Activated CD4-positive, alpha-beta T cell treated with anti-CD3 and anti-CD28 coated beads, Interleukin-10, Interleukin-2, amounts not matched to agents 100 ng/mL and 50 ng/mL, durations not matched to agents 16 hours and 8 hours (primary cell): ENCODE measurements at regions not wholly inside any gene's neighbourhood (a gene's known extent, or its start where the extent isn't known, plus 50 kb on each side); places are given as distances from the start of the nearest gene placed in this dataset.
A peak's percentile ranks its signal among the peaks of the same experiment; 100 is the strongest.

ENCODE experiments used
- DNase-seq: peaks from one replicate; pipeline ENCODE4 v3.0.0-alpha.2; 2020

DNA sequence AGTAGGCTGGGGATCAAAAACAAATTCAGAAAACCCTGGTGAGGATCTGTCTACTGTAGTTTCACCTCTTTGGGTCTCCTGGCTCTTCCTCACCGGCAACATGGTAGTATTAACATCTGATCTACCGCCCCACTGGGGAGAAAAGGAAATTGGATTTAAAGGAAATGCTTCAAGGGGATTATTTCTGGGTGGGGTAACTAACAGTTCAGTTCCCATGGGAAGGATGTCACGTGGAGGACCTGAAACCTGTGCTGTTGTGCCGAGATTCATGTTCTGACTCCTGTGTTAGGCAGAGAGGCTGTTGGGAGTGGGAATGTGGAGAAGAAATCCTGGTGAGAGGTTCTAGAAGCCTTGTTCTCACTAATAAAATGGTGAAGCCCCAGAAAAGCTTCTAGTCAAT is 254.4 kb downstream of the BCOR start:
- DNase-seq = no peak

DNA sequence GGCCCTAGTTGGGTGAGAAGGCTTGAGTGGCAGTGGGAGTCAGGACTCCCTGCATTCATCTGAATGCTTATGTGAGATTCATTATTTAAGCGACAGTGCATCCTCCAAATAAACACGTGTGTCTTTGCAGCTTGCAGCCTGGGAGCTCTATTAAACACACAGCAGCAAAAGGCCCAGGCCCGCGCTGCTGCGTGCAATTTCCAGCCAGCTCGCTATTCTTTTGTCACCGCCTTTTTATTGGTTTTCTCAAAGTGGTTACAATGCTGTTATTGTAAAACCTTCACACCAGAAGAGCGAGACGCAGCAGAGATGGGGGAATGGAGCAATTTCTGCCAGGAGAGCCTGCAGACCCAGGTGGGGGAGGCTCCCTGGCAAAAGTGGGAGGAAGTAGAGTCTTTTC is 252.5 kb downstream of the BCOR start:
- DNase-seq = no peak

DNA sequence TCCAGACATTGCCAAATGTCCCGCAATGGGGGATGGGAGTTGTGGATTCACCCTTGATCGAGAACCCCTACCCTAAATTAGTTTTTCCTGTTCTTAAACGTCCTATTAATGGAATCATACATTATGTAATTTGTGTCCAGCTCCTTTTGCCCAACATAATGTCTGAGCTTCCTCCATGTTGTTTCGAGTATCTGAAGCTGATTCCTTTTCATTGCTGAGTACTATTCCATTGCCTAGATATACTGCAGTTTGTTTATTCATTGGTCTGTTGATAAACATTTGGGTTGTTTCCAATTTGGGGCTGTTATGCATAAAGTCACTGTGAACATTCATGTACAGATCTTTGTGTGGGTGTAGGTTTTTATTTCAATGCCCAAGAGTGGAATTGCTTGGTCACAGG is 251.3 kb downstream of the BCOR start:
- no peak for DNase-seq

DNA sequence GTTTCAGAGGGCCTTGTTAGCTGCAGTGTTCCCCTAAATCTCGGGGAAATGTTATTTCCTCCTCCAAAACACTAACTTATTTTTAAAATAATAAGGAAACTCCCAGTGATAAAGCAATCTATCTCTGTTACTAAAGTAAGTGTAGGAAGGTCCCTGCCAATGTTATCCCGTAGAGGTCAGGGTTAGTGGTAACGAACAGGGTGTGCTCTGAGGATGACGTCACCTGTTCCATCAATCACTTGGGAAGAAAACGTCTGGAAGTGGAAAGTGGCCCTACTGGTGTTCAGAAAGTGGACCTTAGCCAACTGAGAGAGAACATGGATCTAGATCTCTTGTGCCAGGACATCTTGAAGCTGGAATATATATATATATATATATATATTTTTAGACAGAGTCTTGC is 249.5 kb downstream of the BCOR start:
- no peak for DNase-seq

DNA sequence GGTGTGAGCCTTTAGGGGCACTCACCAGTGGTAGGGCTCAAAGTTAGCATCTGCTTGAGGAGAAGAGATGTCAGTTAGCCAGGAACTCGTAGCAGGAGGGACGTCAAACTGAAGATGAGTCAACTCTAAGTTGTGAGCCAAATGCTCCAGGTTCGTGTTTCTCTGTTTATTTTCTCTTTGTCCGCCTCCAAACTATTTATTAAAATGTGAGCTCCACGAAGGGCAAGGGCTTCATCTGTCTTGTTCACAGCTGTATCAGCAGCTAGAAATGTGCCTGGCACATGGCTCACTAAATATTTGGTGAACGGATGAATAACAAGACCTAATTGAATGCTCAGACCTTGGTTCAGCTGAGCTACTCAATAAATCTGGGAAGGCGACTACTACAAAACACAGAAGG is 248.9 kb downstream of the BCOR start:
- DNase-seq = no peak

DNA sequence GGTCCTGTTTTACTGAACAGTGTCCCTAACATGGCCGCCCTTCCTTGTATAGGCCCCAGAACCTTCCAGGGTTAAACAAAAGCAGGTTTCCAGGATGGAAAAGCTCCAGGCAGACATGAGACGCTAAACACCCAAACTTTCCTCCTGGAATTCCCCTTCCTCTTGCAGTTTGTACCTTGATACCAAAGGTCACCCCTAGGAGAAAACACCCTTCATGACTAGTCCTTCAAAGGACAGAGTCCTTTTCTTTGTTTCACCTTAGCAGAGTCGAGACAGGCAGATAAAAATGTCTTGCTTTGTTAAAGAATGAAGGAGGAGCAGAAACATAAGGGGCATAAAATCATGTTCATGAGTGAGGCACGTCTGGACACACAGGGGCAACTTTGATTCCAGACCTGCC is 247.5 kb downstream of the BCOR start:
- no peak for DNase-seq

DNA sequence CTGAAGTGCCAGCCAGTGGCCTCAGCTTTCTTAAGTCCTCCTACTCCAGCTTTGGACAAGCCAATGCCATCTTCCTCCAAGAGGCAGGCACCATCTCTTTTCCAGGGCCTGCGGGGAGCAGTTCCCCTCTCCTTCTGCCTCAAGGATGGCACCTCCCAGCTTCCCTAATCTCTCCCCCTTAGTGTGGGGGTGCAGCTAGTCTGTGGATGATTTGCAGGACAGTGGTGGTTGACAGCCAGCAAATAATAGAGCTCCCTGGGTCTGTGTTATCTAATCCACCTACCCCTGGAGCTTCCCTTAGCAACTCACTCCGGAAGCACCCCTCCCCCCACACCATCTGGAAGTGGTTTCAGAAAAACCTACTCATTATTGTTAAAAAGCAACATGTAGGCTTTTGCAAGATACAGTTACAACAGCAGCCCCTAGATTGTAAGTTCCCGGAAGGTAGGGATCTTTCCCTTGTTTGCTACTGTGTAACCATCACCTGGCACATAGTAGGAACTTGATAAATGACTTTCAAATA is 247.1 kb downstream of the BCOR start:
- peak; percentile 62 for DNase-seq

DNA sequence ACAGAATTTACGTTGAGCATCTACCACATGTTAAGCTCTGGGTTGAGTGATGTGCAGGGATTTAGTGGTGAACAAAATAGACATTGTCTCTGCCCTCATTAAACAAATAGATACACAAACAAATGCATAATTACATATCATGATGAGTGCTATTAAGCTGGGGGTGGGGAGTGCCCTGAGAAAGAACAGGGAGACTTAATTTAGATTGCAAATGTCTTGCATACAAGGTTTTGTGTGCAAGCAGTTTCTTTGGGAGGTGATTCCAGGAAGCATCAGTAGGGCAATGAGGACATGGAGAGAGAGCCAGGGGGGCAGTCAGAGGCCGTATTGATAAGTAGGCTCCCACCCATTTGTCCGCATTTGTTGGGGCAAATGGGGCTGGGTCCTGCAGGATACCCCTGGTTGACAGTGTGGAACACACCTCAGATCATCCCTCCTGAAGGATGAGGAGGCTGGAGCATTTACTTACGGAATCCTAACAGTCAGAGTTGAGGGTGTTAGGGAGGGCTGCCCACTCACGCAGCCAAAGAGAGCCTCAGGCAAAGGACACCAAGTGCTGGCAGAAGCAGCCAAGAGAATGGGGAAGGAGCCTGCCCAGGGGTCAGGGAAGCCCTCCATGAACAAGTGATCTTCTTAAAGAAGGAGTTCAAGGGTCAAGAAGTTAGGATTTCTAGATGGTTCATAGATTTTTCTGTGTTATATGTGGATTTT is 245.9 kb downstream of the BCOR start:
- DNase-seq = no peak

DNA sequence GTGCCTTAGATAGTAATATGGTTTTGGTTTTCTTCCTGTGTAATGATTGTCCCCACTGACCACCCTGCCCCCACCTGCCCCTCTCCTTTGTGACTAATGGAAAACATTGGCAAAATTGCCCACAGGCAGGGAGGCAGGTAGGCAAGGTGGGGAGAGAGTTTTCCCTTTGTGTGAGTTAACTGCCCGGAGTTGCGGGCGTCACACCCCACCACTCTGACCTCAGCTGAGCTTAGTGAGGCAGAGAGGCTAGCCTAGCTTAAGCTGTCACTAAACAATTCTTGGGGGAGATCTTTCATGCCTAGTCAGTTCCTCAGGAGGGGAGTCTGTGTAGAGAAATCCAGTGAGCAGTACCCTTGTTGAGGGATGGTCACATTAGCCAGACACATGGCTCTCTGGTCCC is 245.3 kb downstream of the BCOR start:
- no peak for DNase-seq

DNA sequence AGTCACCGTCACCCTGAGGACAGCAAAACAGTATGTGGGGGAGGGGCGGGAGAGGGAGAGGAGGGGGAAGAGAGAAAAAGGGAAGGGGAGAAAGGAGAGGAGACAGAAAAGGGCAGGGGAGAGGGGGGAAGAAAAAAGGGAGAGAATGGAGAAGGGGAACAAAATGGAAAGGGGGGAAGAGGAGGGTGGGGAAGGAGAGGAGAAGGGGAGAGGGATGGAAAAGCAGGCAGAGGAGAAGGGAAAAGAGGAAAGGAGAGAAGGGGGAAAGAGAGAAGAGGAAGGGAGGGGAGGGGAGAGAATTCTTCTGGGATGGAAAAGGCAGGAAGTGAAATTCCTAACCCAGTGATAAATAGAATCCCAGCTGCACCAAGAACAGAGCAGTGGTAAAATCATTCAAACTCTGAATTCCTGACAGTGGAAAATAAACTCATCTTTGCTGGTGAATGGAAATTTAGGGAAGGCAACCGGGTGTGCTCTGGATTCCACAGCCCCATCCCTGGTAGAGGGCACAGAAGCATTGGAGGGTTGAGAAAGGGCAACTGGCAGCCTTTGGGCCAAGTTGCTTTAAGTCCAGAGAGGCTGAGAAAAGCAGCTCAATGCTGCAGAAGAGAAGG is 244.2 kb downstream of the BCOR start:
- no peak for DNase-seq

DNA sequence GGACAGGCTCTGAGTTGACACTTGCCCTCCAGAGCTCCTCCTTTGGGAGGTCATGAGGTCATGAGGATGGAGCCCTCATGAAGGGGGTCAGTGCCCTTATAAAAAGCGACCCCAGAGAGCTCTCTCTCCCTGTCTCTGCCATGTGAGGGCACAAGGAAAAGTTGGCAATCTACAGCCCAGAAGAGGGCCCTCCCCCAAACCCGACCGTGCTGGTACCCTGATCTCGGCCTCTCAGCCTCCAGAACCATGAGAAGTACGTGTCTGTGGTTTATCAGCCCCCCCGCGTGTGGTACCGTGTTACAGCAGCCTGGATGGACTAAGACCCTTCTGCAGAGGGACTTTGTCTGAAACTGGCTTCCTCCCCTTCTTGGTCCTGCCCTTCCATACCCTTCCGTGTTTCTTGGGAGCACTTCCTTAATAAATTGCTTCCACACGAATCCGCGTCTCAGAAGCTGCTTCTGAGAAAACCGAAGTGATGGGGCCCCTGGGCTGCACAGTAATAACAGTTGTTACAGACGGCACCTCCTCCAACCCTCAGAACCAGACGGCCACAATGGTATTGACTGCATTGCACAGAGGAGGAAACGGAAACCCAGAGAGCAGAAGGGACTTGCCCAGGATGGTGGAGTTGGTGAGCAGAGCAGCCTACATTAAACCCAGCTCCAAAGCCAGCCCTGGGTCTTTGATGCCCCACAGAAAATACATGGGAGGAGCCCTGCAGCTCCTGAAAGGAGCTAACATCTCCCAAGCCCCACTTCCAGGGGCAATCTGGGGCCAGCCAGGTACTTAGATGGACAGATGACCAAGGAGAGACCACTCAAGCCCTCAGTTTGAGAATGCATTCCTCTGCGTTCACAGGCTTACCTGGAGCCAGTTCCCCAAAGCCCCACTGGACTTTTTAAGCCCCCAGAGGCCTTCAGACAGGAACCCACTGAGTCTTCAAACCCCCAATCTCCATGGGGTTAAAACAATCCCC is 242.7 kb downstream of the BCOR start:
- peak; percentile 96 for DNase-seq

DNA sequence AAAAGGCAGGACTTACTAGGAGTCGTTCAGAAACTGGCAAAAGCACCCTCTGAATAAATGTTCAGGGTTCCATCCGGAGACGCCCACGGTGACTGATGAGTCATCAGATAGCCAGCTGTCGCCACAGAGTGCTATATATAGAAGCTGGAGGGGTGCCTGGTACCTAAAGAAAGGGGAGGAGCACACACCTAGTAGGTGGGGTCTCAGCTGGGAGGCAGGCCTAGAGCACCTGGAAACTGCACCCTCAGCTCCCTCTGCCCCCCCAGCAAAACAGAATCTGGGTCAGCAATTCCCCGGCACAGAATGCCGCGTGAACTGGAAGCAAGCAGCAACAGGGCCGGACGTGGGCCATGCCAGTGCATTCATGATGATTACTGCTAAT is 242.0 kb downstream of the BCOR start:
- DNase-seq = peak; percentile 94

DNA sequence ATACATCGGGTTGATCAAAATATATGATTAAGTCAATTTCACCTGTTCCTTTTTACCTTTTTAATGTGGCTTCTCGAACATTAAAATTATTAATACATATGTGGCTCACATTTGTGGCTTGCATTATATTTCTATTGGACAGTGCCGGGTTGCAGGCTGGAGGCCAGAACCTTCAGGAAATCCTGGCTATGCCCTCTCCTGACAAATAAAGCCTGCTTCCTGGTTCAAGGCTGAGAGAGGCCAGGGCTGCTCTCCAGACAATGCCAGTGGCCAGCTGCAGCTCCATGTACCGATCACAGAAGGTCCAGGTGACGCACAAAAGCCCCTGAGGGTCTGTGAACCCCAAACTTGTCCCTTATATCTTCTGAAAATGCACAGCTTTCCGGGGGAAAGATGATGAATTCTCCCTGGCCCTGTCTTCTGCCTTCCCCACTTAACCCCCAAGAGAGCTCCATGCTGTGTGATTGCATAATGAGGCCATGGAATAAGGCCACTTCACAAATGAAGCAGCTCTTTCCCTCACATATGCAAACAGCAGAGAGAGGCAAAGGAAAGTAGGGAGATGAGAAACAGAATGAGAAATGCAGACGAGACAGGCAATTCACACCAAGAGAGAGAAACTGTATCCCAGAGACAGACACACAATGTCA is 241.2 kb downstream of the BCOR start:
- no peak for DNase-seq

DNA sequence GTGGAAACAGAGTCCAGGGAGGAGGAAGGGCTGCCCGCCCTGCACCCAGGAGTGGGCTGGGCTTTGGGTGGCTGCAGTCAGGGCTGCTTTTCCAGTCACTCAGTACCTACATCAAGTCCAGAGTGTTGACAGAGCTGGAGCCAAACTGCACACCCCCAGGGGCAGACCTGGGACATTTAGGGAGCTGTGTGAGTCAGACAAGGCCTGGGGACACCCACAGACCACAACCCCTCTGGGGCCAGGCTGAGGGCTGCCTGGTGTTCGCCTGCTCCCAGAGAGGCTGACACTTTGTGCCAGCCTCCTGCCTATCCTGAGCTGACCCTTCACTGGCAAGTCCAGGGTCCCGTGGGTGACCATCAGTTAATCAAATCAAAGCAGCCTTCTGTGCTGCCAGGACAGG is 240.0 kb downstream of the BCOR start:
- DNase-seq = peak; percentile 82

DNA sequence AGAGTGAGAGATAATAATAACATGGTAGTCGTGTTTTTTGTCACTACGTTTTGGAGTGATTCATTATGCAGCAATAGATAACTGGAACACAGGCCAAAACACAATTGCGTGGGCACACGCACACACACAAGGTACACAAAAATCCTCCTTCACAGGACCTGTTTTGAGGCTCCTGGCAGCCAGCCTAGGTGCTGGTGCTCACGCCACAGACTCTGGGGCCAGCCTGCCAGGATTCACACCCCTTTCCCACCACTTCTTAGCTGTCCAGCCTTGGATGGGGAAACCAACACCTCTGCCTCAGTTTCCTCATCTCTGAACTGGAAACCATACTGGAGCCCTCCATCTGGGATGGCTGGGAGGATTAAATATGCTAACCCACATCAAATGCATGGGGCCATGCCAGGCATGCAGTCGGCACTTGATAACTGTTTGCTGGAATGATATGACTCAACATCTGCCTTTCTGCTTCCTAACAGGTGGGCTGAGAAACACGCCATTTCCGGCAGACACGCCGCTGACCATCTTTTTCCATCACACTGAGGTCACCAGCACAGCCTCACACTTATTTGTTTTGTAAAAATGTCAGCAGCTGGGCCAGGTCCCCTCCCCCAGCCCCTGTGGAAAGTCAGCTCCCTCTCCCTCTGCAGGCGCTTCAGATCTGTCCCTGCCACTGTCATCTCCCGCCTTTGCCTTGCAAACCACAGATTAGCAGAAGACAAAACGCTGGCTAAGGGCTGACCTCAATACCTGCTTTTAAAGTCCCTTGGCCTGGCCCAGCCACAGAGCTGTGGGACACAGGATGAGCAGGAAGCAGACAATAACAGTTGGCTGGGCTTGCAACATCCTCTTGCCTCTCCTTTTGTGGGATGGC is 237.5 kb downstream of the BCOR start:
- DNase-seq = peak; percentile 98

DNA sequence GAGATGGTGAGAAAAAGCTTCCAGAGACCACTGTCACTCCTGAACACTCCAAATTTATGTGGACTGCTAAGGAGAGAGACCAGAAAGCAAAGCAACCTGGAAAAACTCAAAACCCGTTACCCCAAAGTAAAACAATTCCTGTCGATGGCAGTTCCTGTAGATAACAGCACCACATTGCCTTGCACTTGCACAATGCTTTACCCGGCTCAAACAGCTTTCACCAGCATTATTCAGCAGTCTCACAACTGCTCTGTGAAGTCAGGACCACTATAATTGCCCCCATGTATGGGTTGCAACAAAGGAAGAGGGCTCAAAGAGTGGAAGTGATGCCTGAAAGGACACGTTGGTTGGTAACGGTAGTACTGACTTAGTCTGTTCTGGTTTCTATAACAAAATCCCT is 234.8 kb downstream of the BCOR start:
- DNase-seq = no peak

DNA sequence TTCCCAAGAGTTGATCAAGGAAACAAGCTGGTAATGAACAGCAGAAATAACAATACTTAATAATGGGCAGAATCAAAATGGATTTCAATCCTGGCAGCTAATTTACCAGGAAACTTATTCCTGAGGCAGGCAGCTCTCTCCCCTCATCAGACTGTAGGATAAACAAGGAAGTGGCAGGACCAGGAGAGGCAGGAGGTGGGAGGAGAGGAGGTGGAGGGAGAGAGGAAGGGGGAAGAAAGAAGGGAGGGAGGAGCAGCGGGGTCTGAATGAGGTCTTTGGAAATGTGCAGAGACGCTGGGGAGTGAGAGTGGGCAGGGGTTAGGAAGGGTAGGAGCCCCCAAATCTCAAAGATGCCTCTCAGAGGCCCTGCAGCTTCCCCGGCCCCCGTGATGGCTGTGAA is 231.5 kb downstream of the BCOR start:
- no peak for DNase-seq

DNA sequence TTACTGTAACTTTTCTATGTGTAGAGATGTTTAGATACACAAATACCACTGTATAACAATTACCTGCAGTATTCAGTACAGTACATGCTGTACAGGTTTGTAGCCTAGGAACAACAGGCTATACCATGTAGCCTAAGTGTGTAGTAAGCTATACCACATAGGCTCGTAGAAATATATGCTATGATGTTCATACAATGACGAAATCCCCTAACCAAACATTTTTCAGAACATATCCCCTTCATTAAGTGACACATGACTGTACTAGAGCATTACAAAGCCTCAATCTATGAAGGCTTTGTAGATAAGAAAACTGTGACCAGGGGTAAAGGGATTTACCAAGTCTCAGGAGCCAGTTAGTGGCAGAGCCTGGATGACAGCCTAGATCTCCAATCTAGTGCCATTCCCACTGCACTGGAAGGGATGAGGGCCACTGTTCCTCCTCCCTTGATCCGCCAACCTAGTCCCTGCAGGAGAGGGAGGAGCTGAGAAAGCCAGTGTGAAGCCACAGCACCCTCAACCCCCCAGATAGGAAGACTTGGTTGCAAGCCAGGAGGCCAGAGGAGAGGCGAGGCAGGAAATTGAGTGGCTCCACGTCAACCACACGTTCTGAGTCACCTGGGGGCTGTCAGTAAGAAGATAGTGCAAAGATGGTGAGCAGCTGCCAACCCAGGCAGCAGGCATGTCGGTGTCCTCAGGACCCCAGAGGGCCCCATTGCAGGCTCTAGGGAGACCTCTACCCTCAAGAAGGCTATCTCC is 227.7 kb downstream of the BCOR start:
- DNase-seq = peak; percentile 96

DNA sequence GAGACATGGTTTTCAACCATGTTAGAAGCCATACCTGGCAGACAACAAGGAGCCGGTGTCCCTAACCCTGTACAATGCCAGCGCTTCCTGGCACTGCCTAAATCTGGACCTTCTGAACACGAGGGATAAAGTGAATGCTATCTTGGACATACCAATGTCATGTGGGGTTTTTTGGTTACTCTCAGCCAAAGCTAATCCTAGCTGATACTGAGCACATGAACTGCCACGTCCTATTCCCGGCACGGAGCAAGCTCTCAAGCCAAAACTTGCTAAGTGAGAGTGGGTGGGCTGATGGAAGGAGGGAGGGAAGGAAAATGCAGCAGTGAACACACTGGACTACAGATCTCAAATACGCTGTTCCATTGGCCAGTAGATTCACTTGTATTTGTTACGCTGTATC is 226.1 kb downstream of the BCOR start:
- DNase-seq = no peak

DNA sequence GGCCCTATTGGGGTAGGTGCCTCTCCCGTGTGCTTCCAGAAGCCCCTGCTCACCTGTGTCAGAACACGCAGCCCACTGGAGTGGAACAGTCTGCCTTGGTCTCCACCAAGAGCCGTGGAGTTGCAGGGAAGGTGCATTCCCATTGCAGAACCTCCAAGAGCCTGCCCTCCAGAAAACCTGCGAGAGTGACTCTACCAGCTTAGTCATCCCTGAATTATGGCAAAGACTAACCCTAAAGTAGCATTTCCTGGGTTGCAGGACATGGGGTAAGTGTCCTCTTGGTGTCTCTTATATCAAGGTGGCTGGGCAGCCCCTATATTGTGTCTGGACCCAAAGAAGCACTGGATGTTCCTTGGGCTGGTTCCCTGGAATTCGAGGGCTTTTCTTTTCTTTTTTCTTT is 224.6 kb downstream of the BCOR start:
- peak; percentile 61 for DNase-seq

DNA sequence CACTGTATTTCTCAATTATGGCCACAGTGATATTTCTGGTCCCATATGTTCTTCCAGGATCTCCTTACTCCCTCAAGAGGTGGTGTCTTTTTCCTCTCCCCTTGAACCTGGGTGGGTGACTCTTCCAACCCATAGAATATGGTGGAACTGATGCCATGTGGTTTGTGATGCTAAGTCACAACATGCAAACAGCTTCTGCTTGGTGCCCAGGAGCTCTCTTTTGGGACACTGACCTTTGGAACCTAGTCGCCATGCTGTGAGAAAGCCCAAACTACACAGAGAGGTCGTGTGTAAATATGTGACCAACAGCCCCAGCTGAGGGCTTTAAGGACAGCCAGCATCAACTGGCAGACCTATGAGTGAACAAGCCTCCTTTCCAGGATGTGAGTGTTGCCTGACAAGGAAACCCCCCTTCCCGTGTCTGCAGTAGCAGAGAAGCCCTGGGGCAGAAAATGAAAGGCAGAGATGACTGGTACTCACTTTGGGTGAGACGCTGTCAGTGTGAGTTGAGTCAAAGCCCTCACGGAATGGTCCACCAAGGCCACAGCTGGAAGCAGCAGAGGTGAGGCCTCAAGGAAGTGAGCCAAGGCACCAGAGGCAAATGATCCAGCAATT is 223.4 kb downstream of the BCOR start:
- peak; percentile 99 for DNase-seq
